ENCODE measurements at regions not wholly inside any gene's neighbourhood (a gene's known extent, or its start where the extent isn't known, plus 50 kb on each side); places are given as distances from the start of the nearest gene placed in this dataset.

- in situ Hi-C loops (cut with MboI; ENCODE audit: low pct_unique_long_range_greater_than_20kb, low sequenced_read_pairs, unreplicated experiment): no loop called here
- DNase-seq (ENCODE audit: low spot score): no peak
- no peak for TF ChIP-seq CTCF (IDR thresholded peaks at IDR 0.05; ENCODE audit: extremely low read depth, insufficient read depth, missing control alignments)
These were observed 115.3 kb downstream of the DRD1 start for GRCh38 chr5:175328687-175329086.

- no peak for TF ChIP-seq CTCF (IDR thresholded peaks at IDR 0.05; ENCODE audit: extremely low read depth, insufficient read depth, missing control alignments)
- no peak for DNase-seq (ENCODE audit: low spot score)
- in situ Hi-C loops (cut with MboI; ENCODE audit: low pct_unique_long_range_greater_than_20kb, low sequenced_read_pairs, unreplicated experiment): no loop called here
These were observed 115.8 kb downstream of the DRD1 start for GRCh38 chr5:175328176-175328575.

GRCh38 chr5:175325681-175326080, 118.3 kb downstream of the DRD1 start:
- no peak for DNase-seq (ENCODE audit: low spot score)
- TF ChIP-seq CTCF (IDR thresholded peaks at IDR 0.05; ENCODE audit: extremely low read depth, insufficient read depth, missing control alignments): no peak
- in situ Hi-C loops (cut with MboI; ENCODE audit: low pct_unique_long_range_greater_than_20kb, low sequenced_read_pairs, unreplicated experiment): no loop called here

- DNase-seq (ENCODE audit: low spot score): peak; percentile 28
- no peak for TF ChIP-seq CTCF (IDR thresholded peaks at IDR 0.05; ENCODE audit: extremely low read depth, insufficient read depth, missing control alignments)
- in situ Hi-C loops (cut with MboI; ENCODE audit: low pct_unique_long_range_greater_than_20kb, low sequenced_read_pairs, unreplicated experiment): no loop called here
These were observed 122.0 kb downstream of the DRD1 start for GRCh38 chr5:175321927-175322532.

GRCh38 chr5:175319199-175319598, 124.8 kb downstream of the DRD1 start:
- DNase-seq (ENCODE audit: low spot score): no peak
- in situ Hi-C loops (cut with MboI; ENCODE audit: low pct_unique_long_range_greater_than_20kb, low sequenced_read_pairs, unreplicated experiment): no loop called here
- TF ChIP-seq CTCF (IDR thresholded peaks at IDR 0.05; ENCODE audit: extremely low read depth, insufficient read depth, missing control alignments): no peak

GRCh38 chr5:175317872-175318271, 126.1 kb downstream of the DRD1 start:
- TF ChIP-seq CTCF (IDR thresholded peaks at IDR 0.05; ENCODE audit: extremely low read depth, insufficient read depth, missing control alignments): no peak
- in situ Hi-C loops (cut with MboI; ENCODE audit: low pct_unique_long_range_greater_than_20kb, low sequenced_read_pairs, unreplicated experiment): no loop called here
- no peak for DNase-seq (ENCODE audit: low spot score)
